Loucy (cell line): ENCODE measurements at regions not wholly inside any gene's neighbourhood (a gene's known extent, or its start where the extent isn't known, plus 50 kb on each side); places are given as distances from the start of the nearest gene placed in this dataset.

Source experiments
- H2AFZ ChIP-seq: fragments of 200-600 bp; sonication (generic); 2 replicates; pipeline ENCODE4 v1.6.0; 2016; ENCODE audit warnings: antibody characterized with exemption, mild to moderate bottlenecking, low read length, moderate library complexity
- H3F3A ChIP-seq: fragments of 200-600 bp; 2 replicates; pipeline ENCODE4 v1.6.0; 2016; ENCODE audit warnings: antibody characterized with exemption, low read depth, mild to moderate bottlenecking
- H3K27me3 ChIP-seq: fragments of 200-600 bp; sonication (generic); 2 replicates; pipeline ENCODE4 v1.6.1; 2014; ENCODE audit warnings: low read length, mild to moderate bottlenecking; ENCODE audit not compliant: insufficient read depth, poor library complexity, severe bottlenecking
- H3K36me3 ChIP-seq: fragments of 200-600 bp; sonication (generic); 2 replicates; pipeline ENCODE4 v1.6.1; 2016; ENCODE audit warnings: low read length; ENCODE audit not compliant: insufficient read depth
- H3K4me1 ChIP-seq: fragments of 200-600 bp; sonication (generic); 2 replicates; pipeline ENCODE4 v1.5.1; 2014; ENCODE audit warnings: low read length, mild to moderate bottlenecking; ENCODE audit not compliant: insufficient read depth, poor library complexity, severe bottlenecking
- H3K4me2 ChIP-seq: fragments of 200-600 bp; sonication (generic); 2 replicates; pipeline ENCODE4 v1.6.0; 2014; ENCODE audit warnings: antibody characterized with exemption, low read length, low read depth, mild to moderate bottlenecking; ENCODE audit not compliant: poor library complexity, severe bottlenecking
- H3K4me3 ChIP-seq: fragments of 200-600 bp; sonication (generic); 2 replicates; pipeline ENCODE4 v1.5.1; 2014; ENCODE audit warnings: low read length, mild to moderate bottlenecking, mixed read lengths; ENCODE audit not compliant: poor library complexity, severe bottlenecking
- H3K79me2 ChIP-seq: fragments of 200-600 bp; sonication (generic); 2 replicates; pipeline ENCODE4 v1.6.1; 2014; ENCODE audit warnings: low read length; ENCODE audit not compliant: insufficient read depth
- H3K9ac ChIP-seq: fragments of 200-600 bp; sonication (generic); 2 replicates; pipeline ENCODE4 v1.6.0; 2014; ENCODE audit warnings: mild to moderate bottlenecking, low read depth, low read length, moderate library complexity; ENCODE audit not compliant: poor library complexity, severe bottlenecking
- H3K9me2 ChIP-seq: fragments of 200-600 bp; sonication (generic); replicated peaks from 2 replicates; pipeline ENCODE4 v1.6.1; 2016; ENCODE audit warnings: low read depth, low read length, mixed read lengths
- H3K9me3 ChIP-seq: fragments of 200-600 bp; sonication (generic); 2 replicates; pipeline ENCODE4 v1.6.1; 2014; ENCODE audit warnings: mild to moderate bottlenecking, antibody characterized with exemption, low read length, low read depth; ENCODE audit not compliant: insufficient read depth
- H4K20me1 ChIP-seq: fragments of 200-600 bp; sonication (generic); 2 replicates; pipeline ENCODE4 v1.6.0; 2014; ENCODE audit warnings: antibody characterized with exemption, low read length, mild to moderate bottlenecking; ENCODE audit not compliant: insufficient read depth, poor library complexity, severe bottlenecking
- CTCF ChIP-seq: fragments of 200-600 bp; sonication (generic); conservative IDR thresholded peaks from 2 replicates; pipeline ENCODE4 v1.5.1; 2014; ENCODE audit warnings: mild to moderate bottlenecking, antibody characterized with exemption, low read length
- EZH2phosphoT487 ChIP-seq: fragments of 200-600 bp; IDR thresholded peaks from 2 replicates; pipeline ENCODE4 v1.6.1; 2018; ENCODE audit warnings: antibody characterized with exemption, mild to moderate bottlenecking, moderate library complexity, borderline replicate concordance

GRCh38 chr2:158900345-158900744 is 68.1 kb upstream of the TANC1 start:
- TF ChIP-seq CTCF (no peak), EZH2phosphoT487 (no peak)
- Histone ChIP-seq H2AFZ (no peak overlapping the region), H3K4me1 (no peaks in the 10 kb centered on the region), H3F3A (no peaks in the 10 kb centered on the region), H3K9ac (no peak overlapping the region), H3K27me3 (no peaks in the 10 kb centered on the region), H3K36me3 (no peaks in the 10 kb centered on the region), H4K20me1 (no peaks in the 10 kb centered on the region), H3K79me2 (no peaks in the 10 kb centered on the region), H3K9me2 (no peaks in the 10 kb centered on the region), H3K4me2 (no peak overlapping the region), H3K4me3 (no peak overlapping the region), H3K9me3 (no peaks in the 10 kb centered on the region)

- H3K9me2 ChIP-seq = no peaks in the 10 kb centered on the region
- H3K9me3 ChIP-seq = no peaks in the 10 kb centered on the region
- no peak for TF ChIP-seq CTCF
- no peak for TF ChIP-seq EZH2phosphoT487
- no peak overlapping the region for H2AFZ ChIP-seq
- no peaks in the 10 kb centered on the region for H3K27me3 ChIP-seq
- no peaks in the 10 kb centered on the region for H3K36me3 ChIP-seq
- no peaks in the 10 kb centered on the region for H3K79me2 ChIP-seq
- H3F3A ChIP-seq = no peaks in the 10 kb centered on the region
- no peaks in the 10 kb centered on the region for H3K4me1 ChIP-seq
- H3K4me2 ChIP-seq = no peak overlapping the region
- no peak overlapping the region for H3K4me3 ChIP-seq
- H4K20me1 ChIP-seq = no peaks in the 10 kb centered on the region
- no peak overlapping the region for H3K9ac ChIP-seq
Measured at GRCh38 chr2:158902005-158902398, 66.4 kb upstream of the TANC1 start.

- Histone ChIP-seq H3K4me3 (no peak overlapping the region), H3K9me2 (no peaks in the 10 kb centered on the region), H3K4me1 (no peaks in the 10 kb centered on the region), H3K9ac (no peak overlapping the region), H3K4me2 (no peak overlapping the region), H3K27me3 (no peaks in the 10 kb centered on the region), H3K79me2 (no peaks in the 10 kb centered on the region), H3F3A (no peaks in the 10 kb centered on the region), H2AFZ (no peak overlapping the region), H3K9me3 (no peaks in the 10 kb centered on the region), H3K36me3 (no peaks in the 10 kb centered on the region), H4K20me1 (no peaks in the 10 kb centered on the region)
- no peak for TF ChIP-seq EZH2phosphoT487
- no peak for TF ChIP-seq CTCF
Measured at GRCh38 chr2:158903711-158904405, 64.6 kb upstream of the TANC1 start.
